Panc1 (cell line): ENCODE measurements at regions not wholly inside any gene's neighbourhood (a gene's known extent, or its start where the extent isn't known, plus 50 kb on each side); places are given as distances from the start of the nearest gene placed in this dataset.

Source experiments
- POLR2AphosphoS5 ChIP-seq: IDR thresholded peaks from 2 replicates; pipeline ENCODE4 v1.6.1; 2012; ENCODE audit warnings: mild to moderate bottlenecking, low read depth, low read length, moderate library complexity
- REST ChIP-seq, 2 experiments: IDR thresholded peaks; 2 replicates each; pipeline ENCODE4 v1.6.1; 2011 to 2012; ENCODE audit warnings: low read depth in 2 of 2, control low read depth in 1 of 2, low read length in 1 of 2, mild to moderate bottlenecking in 1 of 2, moderate library complexity in 1 of 2; ENCODE audit not compliant: insufficient read depth in 1 of 2
- SIN3A ChIP-seq: IDR thresholded peaks from 2 replicates; pipeline ENCODE4 v1.6.1; 2012; ENCODE audit warnings: low read depth, mild to moderate bottlenecking, low read length, moderate library complexity, borderline replicate concordance; ENCODE audit not compliant: insufficient read depth
- TF ChIP-seq, protein P1 (sequence below): fragments of 450-650 bp; IDR thresholded peaks from 2 replicates; pipeline ENCODE4 v1.5.1; 2017; ENCODE audit warnings: mild to moderate bottlenecking

DNA sequence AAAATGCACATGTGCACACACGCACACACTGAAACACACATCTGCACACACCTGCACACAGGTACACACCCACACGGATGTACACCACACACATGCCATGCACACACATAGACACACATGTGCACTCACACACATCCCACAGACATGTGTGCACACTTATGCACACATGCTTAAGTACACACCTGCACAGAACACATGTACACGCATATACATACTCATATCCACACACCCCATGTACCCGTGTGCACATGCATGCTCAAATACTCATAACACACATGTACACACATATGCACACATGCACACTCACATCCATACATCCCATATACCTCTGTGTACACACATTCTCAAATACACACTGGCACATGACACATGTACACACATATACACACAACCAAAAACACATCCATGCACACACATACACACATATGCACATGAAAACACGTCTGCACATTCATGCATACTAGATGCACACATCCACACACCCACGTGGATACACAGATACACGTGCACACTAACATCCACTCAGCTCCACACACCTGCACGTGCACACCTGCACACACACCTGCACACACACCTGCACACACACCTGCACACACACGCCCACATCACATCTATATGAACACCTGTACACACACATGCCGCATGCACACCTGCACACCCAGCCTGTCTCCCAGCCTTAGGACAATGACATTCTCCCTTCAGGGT lies 336.7 kb downstream of the ADGRD1 start:
- no peak for TF ChIP-seq SIN3A
- TF ChIP-seq, protein P1, sequence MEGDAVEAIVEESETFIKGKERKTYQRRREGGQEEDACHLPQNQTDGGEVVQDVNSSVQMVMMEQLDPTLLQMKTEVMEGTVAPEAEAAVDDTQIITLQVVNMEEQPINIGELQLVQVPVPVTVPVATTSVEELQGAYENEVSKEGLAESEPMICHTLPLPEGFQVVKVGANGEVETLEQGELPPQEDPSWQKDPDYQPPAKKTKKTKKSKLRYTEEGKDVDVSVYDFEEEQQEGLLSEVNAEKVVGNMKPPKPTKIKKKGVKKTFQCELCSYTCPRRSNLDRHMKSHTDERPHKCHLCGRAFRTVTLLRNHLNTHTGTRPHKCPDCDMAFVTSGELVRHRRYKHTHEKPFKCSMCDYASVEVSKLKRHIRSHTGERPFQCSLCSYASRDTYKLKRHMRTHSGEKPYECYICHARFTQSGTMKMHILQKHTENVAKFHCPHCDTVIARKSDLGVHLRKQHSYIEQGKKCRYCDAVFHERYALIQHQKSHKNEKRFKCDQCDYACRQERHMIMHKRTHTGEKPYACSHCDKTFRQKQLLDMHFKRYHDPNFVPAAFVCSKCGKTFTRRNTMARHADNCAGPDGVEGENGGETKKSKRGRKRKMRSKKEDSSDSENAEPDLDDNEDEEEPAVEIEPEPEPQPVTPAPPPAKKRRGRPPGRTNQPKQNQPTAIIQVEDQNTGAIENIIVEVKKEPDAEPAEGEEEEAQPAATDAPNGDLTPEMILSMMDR, result no peak
- no peak for TF ChIP-seq POLR2AphosphoS5
- no peak for TF ChIP-seq REST (IDR thresholded peaks at IDR 0.05; ENCODE audit: insufficient read depth in 1 of 2, low read depth in 2 of 2, low read length in 1 of 2)
